ENCODE measurements at regions not wholly inside any gene's neighbourhood (a gene's known extent, or its start where the extent isn't known, plus 50 kb on each side); places are given as distances from the start of the nearest gene placed in this dataset.

DNA sequence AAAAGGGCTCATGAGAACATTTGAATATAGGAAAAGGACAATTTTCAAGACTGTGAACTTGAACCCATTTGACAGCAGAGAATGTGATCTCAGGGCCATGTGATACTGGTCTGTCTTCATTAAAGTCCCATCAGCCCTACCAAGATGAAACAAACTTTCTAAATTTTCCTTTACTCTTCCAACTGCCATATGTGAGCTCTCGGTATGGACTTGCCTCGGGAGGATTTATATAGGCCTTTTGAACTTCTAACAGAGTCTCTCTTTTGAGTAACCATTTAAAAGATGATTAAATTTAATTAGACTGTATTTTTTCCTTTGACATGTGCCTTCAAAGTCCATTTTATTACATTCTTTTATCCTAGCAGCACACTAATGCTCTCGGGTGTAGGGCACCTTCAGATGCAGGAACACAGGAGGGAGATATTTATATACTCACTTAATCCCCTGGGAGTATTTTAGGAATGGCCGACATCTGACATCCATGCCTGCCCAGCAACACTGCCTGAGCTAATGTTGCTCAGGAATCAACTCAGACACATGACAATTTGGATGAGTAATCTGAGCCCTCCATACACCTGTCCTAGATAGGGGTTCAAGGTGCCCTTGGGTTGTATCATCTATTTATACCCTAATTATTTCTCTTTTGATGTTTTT lies 155.0 kb downstream of the SLC7A11 start:
- intact Hi-C loops (cut with DNase I), result no loop called here
- DNase-seq, result no peak

DNA sequence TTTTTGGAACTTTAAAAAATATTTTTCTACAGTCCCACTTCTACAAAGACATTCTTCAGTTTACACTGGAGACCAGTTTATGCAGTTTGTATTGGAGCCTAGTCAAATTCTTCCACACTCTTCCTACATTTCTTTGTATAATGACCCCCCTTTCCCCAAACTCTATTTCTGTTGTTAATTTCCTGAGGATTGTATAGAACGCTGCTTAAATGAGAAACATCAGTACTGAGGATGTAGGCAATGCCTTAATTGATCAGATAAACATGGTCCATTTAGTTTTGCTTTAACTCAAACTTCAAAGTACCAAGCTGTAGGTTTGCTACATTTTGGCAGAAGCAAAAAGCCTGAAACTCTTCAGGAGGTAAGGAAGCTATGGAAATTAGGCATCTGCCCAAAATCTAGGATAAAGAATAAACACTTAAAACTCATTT lies 155.5 kb downstream of the SLC7A11 start:
- intact Hi-C loops (cut with DNase I), result no loop called here
- DNase-seq, result no peak

DNA sequence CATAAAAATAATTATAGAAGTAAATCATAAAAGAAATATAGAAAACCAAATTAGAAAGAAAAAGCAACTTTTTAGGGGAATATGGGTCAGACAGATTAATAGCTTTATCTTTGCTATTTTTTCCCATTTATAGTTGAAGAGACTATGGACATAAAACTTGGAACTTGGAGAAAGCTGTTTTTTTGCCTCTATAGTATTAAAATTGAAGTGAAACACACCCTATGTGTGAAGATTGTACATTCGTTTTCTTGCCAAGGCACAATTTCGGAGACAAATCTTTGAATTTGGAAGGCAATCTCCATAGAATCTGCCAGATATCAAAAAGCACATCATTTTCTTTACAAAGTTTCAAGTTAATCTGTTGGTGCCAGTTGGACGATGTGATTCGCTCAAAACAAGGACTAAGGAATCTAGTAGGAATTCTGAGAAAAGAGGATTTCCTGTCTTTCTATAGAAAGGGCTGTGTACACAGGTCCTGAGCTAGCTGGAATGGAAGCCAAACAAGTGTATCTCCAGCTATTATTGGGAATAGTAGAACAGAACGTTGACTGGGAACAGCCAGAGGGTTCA lies 156.3 kb downstream of the SLC7A11 start:
- intact Hi-C loops (cut with DNase I), result no loop called here
- no peak for DNase-seq

DNA sequence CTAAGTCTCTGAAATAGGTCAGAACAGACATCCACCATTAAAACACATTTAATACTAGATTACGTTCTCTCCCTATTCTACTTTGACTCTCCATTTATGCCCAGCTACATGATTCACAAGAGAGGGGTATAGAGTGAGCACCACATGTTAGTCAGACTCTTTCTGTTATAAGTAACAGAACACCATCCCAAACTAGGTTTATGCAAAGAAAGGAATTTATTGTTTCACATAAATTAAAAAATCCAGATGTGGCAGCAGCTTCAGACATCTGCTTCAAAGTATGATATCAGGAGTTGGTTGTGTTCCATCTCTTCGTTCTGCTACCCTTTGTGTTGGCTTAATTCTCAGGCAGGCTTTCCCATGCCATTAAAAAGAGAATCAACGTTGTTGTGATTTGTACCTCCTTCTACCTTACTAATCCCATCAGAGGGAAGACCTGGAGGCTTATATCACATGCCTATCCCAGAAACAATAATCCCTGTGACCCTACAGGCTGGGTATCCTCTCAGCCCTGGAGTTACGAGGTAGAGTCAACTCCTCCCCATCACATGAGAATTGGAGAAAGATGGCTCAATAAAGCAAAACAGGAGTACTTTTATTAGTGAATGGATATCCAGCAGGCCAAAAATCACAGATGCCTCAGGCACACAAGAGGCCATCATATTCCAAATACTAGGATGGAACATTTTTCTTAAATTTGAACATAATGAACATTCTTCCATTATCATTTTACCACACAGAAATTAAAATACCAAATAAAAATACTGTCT lies 163.2 kb downstream of the SLC7A11 start:
- intact Hi-C loops (cut with DNase I), result no loop called here

DNA sequence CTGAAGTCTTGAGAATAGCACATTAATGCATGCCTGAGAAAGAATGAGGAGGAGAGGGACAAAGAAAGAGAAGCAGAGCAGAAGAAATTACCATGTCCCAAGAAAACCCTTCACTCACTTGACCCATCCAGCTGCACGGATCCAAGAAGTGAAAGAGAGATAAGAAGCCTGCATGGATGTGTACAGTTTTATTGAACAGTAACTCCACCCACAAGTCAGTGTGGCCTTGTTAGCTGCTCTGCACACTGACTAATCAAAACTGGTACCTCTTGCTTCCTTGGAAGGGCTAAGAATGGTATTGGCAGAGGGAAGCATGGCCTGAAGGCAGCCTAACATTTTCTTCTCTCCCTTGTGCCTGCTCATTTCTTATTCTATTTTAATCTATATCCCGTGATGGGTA lies 163.9 kb downstream of the SLC7A11 start:
- intact Hi-C loops (cut with DNase I), result no loop called here
- no peak for DNase-seq

More for the DNA sequence above, 163.2 kb downstream of the SLC7A11 start:
- DNase-seq, result no peak

DNA sequence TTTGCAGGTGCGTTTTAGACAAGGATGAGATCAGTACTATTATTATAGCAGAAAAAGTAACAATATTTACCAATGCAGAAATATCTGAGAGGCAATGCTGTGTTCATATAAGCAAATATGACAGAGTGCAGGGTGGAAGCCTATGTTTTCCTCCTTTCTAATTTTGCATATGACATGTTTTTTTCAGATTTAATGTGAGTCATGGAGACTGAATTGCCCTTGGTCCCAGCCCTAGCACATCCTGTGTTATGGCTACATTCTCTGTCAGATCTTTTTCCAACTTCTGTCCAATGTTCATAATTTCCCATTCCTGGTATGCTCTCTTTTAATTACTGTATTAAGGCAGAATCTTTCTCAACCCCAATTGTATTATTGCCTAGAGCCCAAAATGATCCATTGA lies 165.6 kb downstream of the SLC7A11 start:
- intact Hi-C loops (cut with DNase I), result no loop called here
- DNase-seq, result no peak

DNA sequence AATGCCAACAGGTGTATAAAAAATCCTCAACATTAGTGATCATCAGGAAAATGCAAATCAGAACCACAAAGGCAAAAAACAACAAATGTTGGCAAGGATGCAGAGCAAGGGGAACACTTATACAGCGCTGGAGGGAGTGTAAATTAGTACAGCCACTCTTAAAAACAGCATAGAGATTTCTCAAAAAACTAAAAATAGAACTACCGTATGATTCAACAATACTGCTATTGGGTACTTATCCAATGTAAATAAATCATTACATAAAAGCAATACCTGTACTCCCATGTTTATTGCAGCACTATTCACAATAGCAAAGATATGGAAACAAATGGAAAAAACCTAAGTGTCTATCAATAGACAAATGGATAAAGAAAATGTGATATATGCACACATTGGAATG lies 171.3 kb downstream of the SLC7A11 start:
- no peak for DNase-seq
- intact Hi-C loops (cut with DNase I), result no loop called here

DNA sequence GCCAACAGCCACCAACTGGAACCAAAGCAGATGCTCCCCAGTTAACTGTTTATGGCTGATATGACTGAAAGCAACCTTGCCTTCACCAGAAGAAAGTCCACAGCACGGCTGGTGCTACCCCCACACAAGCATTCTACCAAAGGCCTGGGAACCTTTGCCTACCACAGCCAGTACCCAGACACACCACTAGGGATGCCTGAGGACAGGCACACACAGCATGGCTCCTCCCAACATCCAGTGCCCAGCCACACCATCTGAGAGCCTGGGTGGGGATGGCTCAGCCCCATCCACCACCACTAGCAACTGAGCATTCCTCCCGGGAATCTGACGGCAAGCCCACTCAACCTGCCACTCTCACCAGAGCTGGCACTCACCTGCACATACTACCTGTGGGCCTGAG lies 178.6 kb downstream of the SLC7A11 start:
- peak in 1 of 10 donors; percentile 41 for DNase-seq
- intact Hi-C loops (cut with DNase I), result no loop called here

DNA sequence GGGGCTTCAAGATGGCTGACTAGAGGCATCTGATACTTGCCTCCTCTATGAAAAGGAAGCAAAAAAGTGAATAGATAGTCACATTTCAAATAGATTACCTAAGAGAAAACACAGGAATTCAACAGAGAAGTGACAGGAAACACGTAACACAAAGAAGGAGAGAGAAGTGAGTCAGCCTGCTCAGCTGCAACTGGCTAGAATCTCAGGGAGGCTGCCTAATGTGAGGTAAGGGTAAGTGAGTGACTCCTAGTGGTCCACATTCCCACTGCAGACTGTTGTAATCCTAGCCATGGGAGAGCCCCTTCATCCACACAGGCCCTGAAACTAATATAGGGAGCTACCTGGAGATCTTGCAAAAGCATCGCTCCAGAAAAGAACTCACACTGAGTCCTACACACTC lies 179.2 kb downstream of the SLC7A11 start:
- no peak for DNase-seq
- intact Hi-C loops (cut with DNase I), result no loop called here

DNA sequence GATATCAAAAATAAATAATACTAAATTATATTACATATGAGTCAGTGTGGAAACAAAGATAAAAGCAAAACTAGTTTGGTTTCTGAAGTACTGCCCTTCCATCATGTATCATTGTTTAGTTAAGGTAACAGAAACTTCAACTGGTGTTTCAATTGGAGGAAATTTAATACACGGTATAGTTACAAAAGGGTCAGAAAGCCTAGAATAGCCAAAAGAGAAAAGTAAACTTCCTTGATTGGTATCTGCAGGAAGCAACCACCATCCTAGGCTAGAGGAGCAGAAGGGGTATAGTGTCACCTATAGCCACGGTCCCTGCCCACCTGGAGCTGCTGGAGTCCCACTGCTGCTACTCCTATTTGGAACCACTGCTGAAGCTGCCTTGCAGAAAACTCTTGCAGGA lies 185.6 kb downstream of the SLC7A11 start:
- DNase-seq, result no peak

DNA sequence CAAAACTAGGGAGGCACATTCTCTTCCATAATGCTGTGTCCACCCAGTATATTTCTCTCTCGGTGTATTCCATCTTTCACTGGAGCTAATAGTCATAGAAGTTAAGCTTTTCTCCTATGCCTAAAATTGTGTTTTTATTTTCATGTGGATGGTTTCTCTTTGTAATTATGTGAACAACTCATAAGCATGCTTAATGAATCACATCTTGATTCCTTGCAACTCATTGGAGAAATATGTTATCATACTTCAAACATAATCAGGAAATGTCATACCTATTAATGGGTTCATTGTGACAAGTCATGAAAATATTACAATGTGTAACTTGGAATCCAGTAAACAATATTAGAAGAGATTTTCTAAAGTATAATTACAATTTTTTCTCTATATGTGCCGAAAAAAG lies 186.3 kb downstream of the SLC7A11 start:
- intact Hi-C loops (cut with DNase I), result no loop called here
- no peak for DNase-seq

More for the DNA sequence above, 185.6 kb downstream of the SLC7A11 start:
- intact Hi-C loops (cut with DNase I), result no loop called here

DNA sequence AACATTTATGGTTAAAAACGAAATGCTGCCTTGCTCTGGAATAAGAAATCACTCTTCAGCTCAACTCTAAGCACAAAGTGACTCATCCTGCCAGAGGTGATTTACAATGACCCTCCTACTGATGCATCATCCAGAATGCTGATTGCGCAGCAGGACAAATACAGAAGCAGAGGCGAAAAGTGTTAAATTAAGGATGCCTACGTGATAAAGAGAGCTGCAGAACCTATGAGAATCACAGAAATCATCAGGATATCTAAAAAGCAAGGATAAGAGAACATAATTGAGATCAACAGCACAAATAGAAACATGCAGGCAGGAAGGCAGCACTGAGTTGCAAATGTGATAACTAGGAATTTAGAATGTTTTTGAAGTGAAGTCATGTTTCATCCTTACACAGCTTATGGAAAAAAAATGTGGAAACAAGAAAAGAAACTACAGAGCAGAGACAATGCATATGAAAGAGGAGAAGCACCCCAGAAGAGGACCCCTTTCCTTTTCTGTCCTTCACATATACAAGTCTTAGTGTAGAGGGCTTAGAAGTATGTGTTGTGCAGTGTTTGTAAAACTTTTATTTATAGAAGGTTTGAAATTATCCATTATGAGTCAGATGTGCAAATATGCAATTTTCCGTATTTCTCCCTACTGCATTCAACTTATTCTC lies 188.4 kb downstream of the SLC7A11 start:
- intact Hi-C loops (cut with DNase I), result no loop called here
- DNase-seq, result no peak

DNA sequence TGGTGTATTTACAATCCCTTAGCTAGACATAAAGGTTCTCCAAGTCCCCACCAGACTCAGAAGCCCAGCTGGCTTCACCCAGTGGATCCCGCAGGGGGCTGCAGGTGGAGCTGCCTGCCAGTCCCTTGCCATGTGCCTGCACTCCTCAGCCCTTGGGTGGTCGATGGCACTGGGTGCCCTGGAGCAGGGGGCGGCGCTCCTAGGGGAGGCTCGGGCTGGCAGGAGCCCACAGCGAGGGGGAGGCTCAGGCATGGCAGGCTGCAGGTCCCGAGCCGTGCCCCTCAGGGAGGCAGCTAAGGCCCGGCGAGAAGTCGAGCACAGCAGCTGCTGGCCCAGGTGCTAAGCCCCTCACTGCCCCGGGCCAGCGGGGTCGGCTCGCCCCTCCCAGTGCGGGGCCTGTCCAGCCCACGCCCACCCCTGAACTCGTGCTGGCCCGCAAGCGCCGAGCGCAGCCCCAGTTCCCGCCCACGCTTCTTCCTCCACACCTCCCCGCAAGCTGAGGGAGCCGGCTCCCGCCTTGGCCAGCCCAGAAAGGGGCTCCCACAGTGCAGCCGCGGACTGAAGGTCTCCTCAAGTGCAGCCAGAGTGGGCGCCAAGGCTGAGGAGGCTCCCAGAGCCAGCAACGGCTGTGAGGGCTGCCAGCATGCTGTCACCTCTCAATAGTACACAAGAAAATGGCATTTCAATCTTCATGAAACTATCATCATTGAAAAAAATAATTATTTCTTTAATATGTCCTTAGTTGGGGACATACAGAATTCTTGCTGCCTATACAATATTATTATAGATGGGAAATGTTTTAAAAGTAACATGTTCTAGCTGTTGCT lies 189.1 kb downstream of the SLC7A11 start:
- peak in 3 of 10 donors; percentile 65 to 77 (median 72) for DNase-seq
- intact Hi-C loops (cut with DNase I), result no loop called here

DNA sequence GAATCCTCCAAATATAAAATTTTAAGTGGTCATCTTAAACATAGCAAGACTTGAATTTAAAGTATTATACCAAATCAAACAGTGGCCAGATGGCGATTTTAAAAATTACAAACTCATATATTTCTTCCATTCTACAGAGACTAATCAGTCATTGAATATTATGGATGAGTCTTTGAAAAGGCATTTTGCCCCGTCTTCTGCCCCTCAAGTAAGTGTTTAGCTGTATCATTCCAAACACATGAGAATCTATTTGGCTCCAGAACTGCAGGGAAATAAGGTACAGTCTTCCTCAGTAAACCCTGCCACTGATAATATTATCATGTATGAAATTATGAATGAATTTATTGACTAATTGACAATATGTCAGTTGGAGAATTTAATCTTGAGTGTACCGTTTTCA lies 191.0 kb downstream of the SLC7A11 start:
- intact Hi-C loops (cut with DNase I), result no loop called here
- DNase-seq, result no peak

DNA sequence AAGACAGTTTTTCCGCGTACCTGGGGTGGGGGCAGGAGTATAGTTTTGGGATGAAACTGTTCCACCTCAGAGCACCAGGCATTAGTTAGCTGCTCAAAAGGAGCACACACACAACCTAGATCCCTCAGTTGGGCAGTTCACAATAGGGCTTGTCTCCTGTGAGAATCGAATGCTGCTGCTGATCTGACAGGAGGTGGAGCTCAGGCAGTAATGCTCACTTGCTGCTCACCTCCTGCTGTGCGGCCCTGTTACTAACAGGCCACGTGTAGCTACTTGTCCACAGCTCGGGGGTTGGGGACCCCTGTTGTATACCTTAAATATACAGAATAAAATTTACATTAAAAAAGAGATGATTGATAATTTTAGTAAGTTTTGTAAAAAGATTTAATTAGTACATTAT lies 191.5 kb downstream of the SLC7A11 start:
- intact Hi-C loops (cut with DNase I), result no loop called here
- no peak for DNase-seq

DNA sequence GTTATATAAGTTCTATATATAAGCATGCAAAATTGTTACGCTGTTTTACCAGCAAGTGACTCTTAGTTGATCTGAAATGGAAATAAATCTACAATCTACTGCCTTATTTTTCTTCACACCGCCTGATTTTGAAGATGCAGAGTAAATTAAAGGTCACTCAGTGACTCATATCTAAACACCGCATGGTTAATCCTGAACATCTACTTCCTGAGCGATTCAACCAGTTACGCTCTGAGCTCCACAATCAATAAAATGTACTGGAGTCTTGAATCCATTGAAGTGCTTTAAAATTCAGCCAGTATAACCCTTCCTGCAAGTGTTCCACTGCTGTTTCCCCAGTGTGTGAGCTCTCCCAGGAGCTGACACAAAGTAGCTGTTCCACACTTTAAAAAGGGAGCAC lies 192.8 kb downstream of the SLC7A11 start:
- DNase-seq, result no peak
- intact Hi-C loops (cut with DNase I), result no loop called here

DNA sequence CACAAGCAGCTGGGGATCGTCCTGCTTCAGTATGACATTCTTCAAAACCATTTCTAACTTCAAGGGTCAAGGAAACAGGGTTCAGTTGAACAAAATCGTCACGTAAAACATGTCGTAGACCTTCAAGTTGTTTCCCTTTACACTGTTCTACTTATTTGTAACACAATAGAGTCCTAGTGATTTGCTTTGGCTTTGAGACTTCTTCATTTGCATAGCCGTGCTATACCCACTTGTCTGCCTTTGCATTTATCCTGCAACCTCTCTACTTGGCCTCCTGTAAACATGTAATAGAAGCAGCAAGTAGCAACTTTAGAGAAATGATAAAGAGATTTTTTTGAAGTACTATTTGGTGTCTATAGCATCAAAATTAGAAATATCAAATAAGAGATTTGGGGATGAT lies 194.9 kb downstream of the SLC7A11 start:
- intact Hi-C loops (cut with DNase I), result no loop called here
- DNase-seq, result no peak

DNA sequence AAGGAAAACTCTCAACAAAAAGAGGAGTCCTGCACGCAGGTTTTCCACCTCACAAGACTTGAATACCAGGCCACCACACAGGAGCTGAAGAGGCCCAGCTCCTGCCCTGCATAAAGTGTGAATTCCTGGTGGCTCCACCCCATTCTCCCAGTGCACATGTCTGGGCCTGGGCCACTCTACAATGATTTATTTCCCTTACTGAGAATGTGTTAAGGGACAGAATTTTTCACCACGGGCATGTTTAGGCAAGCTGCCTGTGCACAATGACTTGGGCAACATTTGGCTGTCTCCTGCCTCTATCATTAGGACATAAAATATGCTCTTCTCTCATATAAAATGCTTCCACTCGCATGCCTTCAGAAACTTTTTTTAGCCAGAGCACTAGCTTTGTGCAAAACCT lies 197.1 kb downstream of the SLC7A11 start:
- intact Hi-C loops (cut with DNase I), result no loop called here
- no peak for DNase-seq

DNA sequence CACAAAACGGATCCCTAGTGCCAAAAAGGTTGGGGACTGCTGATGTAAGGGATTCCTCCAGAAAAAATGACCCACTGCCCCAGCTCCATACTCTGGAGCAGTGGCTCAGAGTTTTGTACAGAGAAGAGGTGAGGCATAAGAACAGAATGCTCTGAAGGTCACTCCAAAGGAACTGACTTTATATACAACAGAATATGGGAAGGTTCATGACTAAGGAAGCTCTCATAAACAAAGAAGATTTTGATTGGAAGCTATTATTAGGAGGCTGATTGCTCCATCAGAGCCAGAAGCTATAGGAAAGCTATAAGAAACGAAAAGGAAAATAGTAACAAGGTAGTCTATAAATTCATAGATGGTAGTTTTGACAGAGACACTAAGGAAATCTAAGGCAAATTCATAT lies 203.1 kb downstream of the SLC7A11 start:
- no peak for DNase-seq
- intact Hi-C loops (cut with DNase I), result loop anchor here (5.0 kb wide), 1 partner anchor 53 kb away; no protein-coding TSS in a partner anchor

DNA sequence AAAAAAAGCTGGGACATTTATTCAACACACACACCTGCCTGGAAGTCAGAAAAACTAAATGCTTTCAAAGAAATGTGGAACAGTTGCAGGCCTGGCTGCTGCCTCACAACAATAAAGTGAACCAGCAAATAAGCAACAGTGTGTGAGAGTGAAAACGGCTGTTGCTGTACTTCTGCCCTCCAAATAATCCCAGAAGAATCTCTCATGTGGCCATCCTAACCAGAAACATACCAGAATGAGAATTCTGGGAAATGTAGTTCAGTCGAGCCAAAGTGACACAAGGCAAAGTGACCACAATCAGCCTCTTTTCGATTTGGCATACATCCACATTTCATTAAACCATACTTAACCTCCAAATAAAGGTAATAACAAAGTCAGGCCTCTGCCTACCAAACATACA lies 204.5 kb downstream of the SLC7A11 start:
- DNase-seq, result no peak
- intact Hi-C loops (cut with DNase I), result loop anchor here (5.0 kb wide), 1 partner anchor 55 kb away; no protein-coding TSS in a partner anchor
